ENCODE measurements at regions not wholly inside any gene's neighbourhood (a gene's known extent, or its start where the extent isn't known, plus 50 kb on each side); places are given as distances from the start of the nearest gene placed in this dataset.

DNA sequence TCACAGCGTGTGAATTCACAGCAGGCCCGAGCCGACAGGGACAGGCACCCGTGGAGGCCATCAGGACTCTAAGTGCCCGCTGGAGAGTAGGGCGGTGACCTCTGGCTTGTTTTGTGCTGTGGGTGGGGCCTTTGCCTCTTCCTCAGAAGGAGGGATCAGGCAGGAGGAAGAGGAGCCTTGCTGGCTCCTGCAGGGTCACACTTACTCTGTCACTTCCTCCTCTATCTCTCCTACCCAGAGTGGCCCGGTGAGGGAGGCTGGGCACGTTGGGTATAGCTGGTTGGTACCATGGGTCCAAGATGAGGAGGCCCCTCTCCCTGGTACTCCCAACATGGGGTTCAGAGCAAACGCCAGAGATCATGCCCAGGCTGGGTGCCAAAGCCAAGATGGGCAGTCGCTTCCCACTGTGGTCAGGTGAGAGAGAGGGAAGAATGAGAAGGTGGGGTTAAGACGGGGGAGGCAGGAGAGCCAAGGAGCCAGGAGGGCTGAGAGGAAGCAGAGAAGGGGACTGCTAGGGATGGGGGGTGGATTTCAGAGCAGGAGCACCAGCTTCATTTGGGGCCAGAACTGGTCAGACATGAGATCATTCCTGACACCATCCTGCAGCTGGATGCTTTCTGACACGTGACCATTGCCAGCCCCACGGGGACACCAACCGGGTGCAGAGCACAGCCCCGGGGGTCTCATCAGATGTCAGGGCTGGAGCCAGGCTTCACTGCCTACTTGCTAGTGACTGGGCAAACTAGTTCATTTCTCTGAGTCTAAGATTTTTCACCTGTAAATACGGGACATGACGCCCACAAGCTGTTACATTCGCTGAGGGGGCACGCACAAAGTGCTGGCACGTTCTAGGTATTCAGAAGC is 54.8 kb upstream of the CACUL1 start:
- Histone ChIP-seq H3K4me2 (ENCODE audit: low read depth, low read length, poor library complexity, severe bottlenecking) (no peak overlapping the region), H3F3A (ENCODE audit: insufficient read depth) (no peaks in the 10 kb centered on the region), H3K36me3 (ENCODE audit: low read length) (no peaks in the 10 kb centered on the region), H3K4me3 (ENCODE audit: insufficient read depth, low read length, poor library complexity, severe bottlenecking) (no peak overlapping the region), H3K79me2 (ENCODE audit: insufficient read depth, low read length) (no peaks in the 10 kb centered on the region), H4K20me1 (ENCODE audit: low read depth, low read length) (no peaks in the 10 kb centered on the region), H3K27ac (ENCODE audit: low read depth, low read length) (no peak overlapping the region), H3K9me3 (ENCODE audit: insufficient read depth, low read length) (no peaks in the 10 kb centered on the region), H3K9me2 (replicated peaks; ENCODE audit: insufficient read depth, low read length) (no peaks in the 10 kb centered on the region), H3K27me3 (ENCODE audit: low read length) (no peaks in the 10 kb centered on the region), H3K9ac (ENCODE audit: low read length) (no peak overlapping the region), H2AFZ (ENCODE audit: low read depth, low read length, severe bottlenecking) (no peak overlapping the region)
- no peak for TF ChIP-seq EZH2phosphoT487 (conservative IDR thresholded peaks at IDR 0.05; ENCODE audit: low read length)
- TF ChIP-seq, protein P1, sequence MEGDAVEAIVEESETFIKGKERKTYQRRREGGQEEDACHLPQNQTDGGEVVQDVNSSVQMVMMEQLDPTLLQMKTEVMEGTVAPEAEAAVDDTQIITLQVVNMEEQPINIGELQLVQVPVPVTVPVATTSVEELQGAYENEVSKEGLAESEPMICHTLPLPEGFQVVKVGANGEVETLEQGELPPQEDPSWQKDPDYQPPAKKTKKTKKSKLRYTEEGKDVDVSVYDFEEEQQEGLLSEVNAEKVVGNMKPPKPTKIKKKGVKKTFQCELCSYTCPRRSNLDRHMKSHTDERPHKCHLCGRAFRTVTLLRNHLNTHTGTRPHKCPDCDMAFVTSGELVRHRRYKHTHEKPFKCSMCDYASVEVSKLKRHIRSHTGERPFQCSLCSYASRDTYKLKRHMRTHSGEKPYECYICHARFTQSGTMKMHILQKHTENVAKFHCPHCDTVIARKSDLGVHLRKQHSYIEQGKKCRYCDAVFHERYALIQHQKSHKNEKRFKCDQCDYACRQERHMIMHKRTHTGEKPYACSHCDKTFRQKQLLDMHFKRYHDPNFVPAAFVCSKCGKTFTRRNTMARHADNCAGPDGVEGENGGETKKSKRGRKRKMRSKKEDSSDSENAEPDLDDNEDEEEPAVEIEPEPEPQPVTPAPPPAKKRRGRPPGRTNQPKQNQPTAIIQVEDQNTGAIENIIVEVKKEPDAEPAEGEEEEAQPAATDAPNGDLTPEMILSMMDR (IDR thresholded peaks at IDR 0.05; ENCODE audit: insufficient read depth, low read length, poor library complexity, severe bottlenecking): no peak

DNA sequence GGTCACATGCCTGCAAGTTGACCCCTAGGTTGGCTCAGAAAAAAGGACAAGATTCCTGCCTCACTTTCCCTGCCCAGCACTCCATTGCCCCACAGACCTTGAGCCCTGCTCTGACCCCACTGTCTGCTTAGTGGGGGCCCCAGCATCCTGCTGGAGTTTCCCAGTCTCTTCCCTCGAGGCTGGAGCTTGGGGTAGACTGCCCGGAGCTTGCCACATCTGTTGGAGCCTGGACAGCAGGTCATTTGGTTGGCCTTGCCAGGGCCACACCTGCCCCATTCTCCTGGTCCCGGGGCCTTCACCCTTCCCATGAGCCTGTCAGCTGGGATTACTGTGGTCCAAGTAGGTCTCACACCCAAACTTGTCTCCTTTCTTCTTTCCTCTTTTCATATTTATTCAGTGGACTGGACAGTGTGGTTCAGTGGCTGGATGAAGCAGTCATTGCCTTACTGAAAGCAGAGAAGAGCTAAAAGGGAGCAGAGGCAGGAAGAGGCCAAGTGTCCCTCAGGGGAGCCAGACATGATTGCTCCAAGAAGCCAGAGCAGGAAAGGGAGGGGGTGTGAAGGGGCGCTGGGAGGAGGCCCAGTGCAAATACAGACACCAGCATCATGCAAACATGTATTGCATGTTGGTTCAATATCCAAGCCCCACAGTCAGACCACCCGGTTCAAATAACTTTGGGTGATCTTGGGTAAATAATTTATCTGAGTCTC is 56.2 kb upstream of the CACUL1 start:
- Histone ChIP-seq H3K27me3 (ENCODE audit: low read length) (no peaks in the 10 kb centered on the region), H3F3A (ENCODE audit: insufficient read depth) (no peaks in the 10 kb centered on the region), H3K4me2 (ENCODE audit: low read depth, low read length, poor library complexity, severe bottlenecking) (no peak overlapping the region), H4K20me1 (ENCODE audit: low read depth, low read length) (no peaks in the 10 kb centered on the region), H3K79me2 (ENCODE audit: insufficient read depth, low read length) (no peaks in the 10 kb centered on the region), H3K9me2 (replicated peaks; ENCODE audit: insufficient read depth, low read length) (no peaks in the 10 kb centered on the region), H2AFZ (ENCODE audit: low read depth, low read length, severe bottlenecking) (no peak overlapping the region), H3K36me3 (ENCODE audit: low read length) (no peaks in the 10 kb centered on the region), H3K27ac (ENCODE audit: low read depth, low read length) (no peak overlapping the region), H3K9ac (ENCODE audit: low read length) (no peak overlapping the region), H3K4me3 (ENCODE audit: insufficient read depth, low read length, poor library complexity, severe bottlenecking) (no peak overlapping the region), H3K9me3 (ENCODE audit: insufficient read depth, low read length) (no peaks in the 10 kb centered on the region)
- no peak for TF ChIP-seq EZH2phosphoT487 (conservative IDR thresholded peaks at IDR 0.05; ENCODE audit: low read length)
- TF ChIP-seq, protein P1 (IDR thresholded peaks at IDR 0.05; ENCODE audit: insufficient read depth, low read length, poor library complexity, severe bottlenecking): no peak

DNA sequence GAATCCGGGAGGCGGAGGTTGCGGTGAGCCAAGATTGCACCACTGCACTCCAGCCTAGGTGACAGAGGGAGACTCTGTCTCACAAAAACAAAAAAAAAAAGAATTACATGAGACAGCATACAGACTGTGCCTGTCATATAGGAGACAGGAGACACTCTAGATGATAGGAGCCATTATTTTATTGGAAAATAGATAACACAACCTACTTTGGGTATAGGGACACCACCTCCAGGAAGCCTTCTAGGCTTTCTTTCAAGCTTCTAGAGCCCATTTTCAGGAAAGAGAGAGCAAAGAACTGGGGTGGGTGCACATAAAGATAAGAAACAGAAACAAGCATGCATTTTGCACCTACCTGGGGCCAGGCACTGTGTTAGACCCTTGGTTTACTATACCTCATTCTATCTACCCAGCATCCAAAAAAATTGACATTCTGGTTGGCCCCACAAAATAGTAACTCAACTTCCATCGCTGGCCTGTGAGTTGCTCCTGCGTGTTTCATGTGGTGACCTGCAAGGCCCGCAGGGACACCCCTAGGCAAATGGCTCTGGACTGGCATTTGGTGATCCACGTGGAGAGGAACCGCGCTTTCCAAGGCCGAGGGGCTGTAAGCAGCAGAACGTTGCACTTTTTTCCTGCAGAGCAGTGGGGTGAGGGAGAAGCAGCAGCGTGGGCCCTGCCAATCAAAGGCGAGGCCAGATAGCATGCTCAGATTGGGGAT is 57.1 kb upstream of the CACUL1 start:
- Histone ChIP-seq H4K20me1 (ENCODE audit: low read depth, low read length) (no peaks in the 10 kb centered on the region), H3K4me3 (ENCODE audit: insufficient read depth, low read length, poor library complexity, severe bottlenecking) (no peak overlapping the region), H3F3A (ENCODE audit: insufficient read depth) (no peaks in the 10 kb centered on the region), H2AFZ (ENCODE audit: low read depth, low read length, severe bottlenecking) (no peak overlapping the region), H3K9me3 (ENCODE audit: insufficient read depth, low read length) (no peaks in the 10 kb centered on the region), H3K27ac (ENCODE audit: low read depth, low read length) (no peak overlapping the region), H3K27me3 (ENCODE audit: low read length) (no peaks in the 10 kb centered on the region), H3K36me3 (ENCODE audit: low read length) (no peaks in the 10 kb centered on the region), H3K9ac (ENCODE audit: low read length) (no peak overlapping the region), H3K9me2 (replicated peaks; ENCODE audit: insufficient read depth, low read length) (no peaks in the 10 kb centered on the region), H3K4me2 (ENCODE audit: low read depth, low read length, poor library complexity, severe bottlenecking) (no peak overlapping the region), H3K79me2 (ENCODE audit: insufficient read depth, low read length) (no peaks in the 10 kb centered on the region)
- TF ChIP-seq, protein P1 (IDR thresholded peaks at IDR 0.05; ENCODE audit: insufficient read depth, low read length, poor library complexity, severe bottlenecking): no peak
- no peak for TF ChIP-seq EZH2phosphoT487 (conservative IDR thresholded peaks at IDR 0.05; ENCODE audit: low read length)

All from SU-DHL-6 (cell line).